H1 (cell line): ENCODE measurements at regions not wholly inside any gene's neighbourhood (a gene's known extent, or its start where the extent isn't known, plus 50 kb on each side); places are given as distances from the start of the nearest gene placed in this dataset.

Experiments used
- BACH1 ChIP-seq: IDR thresholded peaks from 2 replicates; pipeline ENCODE4 v1.6.1; 2012; ENCODE audit warnings: low read length, improper control_type of control experiment
- BCL11A ChIP-seq, 2 experiments: IDR thresholded peaks; one replicate each; pipeline ENCODE4 v1.6.1; 2011; ENCODE audit warnings: low read depth in 2 of 2, low read length in 2 of 2, mild to moderate bottlenecking in 2 of 2
- EZH2 ChIP-seq: fragments of 200-600 bp; sonication (generic); IDR thresholded peaks from 2 replicates; pipeline ENCODE4 v1.7.1; 2012; ENCODE audit warnings: low read depth, mild to moderate bottlenecking, moderate library complexity, low read length, inconsistent platforms; ENCODE audit not compliant: severe bottlenecking
- JUND ChIP-seq: IDR thresholded peaks from 2 replicates; pipeline ENCODE4 v1.6.1; 2011; ENCODE audit warnings: mild to moderate bottlenecking, improper control_type of control experiment, low read length
- KDM1A ChIP-seq: fragments of 200-600, 300-600 bp; sonication (generic); IDR thresholded peaks from 2 replicates; pipeline ENCODE4 v1.7.1; 2016; ENCODE audit warnings: mild to moderate bottlenecking, low read length, borderline replicate concordance
- NANOG ChIP-seq: IDR thresholded peaks from 2 replicates; pipeline ENCODE4 v1.6.1; 2011; ENCODE audit warnings: low read length, low read depth, mild to moderate bottlenecking, inconsistent platforms; ENCODE audit not compliant: insufficient read depth, poor library complexity, severe bottlenecking
- SP2 ChIP-seq: IDR thresholded peaks from 2 replicates; pipeline ENCODE4 v1.6.1; 2012; ENCODE audit warnings: mild to moderate bottlenecking, low read length, inconsistent platforms
- TCF12 ChIP-seq: IDR thresholded peaks from 2 replicates; pipeline ENCODE4 v1.6.1; 2011; ENCODE audit warnings: low read depth, mild to moderate bottlenecking, low read length
- TF ChIP-seq, protein P1 (sequence below): fragments of 300-600 bp; sonication (generic); IDR thresholded peaks from 2 replicates; pipeline ENCODE4 v1.7.1; 2012; ENCODE audit warnings: low read length, moderate library complexity, mild to moderate bottlenecking, inconsistent platforms; ENCODE audit not compliant: insufficient replicate concordance

DNA sequence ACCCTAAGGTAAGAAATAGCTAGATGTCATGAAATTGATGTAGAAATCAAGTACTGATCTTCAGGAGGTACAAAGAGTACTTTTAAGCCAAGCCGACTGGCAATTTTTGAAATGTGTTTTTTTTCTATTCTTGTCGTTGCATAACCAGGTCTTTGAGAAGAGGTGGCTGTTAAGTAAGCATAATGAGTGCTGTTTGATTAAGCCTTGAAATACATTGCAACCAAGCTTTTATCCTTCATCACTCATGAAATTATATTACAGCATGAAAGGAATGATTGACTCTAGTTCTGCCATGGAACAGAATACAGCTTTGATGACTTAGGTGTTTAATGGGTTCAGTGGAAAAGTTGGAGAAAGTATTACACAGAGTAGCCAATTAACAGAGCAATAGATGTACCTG, 1720.2 kb upstream of the SEL1L start (continued):
- TF ChIP-seq, protein P1, sequence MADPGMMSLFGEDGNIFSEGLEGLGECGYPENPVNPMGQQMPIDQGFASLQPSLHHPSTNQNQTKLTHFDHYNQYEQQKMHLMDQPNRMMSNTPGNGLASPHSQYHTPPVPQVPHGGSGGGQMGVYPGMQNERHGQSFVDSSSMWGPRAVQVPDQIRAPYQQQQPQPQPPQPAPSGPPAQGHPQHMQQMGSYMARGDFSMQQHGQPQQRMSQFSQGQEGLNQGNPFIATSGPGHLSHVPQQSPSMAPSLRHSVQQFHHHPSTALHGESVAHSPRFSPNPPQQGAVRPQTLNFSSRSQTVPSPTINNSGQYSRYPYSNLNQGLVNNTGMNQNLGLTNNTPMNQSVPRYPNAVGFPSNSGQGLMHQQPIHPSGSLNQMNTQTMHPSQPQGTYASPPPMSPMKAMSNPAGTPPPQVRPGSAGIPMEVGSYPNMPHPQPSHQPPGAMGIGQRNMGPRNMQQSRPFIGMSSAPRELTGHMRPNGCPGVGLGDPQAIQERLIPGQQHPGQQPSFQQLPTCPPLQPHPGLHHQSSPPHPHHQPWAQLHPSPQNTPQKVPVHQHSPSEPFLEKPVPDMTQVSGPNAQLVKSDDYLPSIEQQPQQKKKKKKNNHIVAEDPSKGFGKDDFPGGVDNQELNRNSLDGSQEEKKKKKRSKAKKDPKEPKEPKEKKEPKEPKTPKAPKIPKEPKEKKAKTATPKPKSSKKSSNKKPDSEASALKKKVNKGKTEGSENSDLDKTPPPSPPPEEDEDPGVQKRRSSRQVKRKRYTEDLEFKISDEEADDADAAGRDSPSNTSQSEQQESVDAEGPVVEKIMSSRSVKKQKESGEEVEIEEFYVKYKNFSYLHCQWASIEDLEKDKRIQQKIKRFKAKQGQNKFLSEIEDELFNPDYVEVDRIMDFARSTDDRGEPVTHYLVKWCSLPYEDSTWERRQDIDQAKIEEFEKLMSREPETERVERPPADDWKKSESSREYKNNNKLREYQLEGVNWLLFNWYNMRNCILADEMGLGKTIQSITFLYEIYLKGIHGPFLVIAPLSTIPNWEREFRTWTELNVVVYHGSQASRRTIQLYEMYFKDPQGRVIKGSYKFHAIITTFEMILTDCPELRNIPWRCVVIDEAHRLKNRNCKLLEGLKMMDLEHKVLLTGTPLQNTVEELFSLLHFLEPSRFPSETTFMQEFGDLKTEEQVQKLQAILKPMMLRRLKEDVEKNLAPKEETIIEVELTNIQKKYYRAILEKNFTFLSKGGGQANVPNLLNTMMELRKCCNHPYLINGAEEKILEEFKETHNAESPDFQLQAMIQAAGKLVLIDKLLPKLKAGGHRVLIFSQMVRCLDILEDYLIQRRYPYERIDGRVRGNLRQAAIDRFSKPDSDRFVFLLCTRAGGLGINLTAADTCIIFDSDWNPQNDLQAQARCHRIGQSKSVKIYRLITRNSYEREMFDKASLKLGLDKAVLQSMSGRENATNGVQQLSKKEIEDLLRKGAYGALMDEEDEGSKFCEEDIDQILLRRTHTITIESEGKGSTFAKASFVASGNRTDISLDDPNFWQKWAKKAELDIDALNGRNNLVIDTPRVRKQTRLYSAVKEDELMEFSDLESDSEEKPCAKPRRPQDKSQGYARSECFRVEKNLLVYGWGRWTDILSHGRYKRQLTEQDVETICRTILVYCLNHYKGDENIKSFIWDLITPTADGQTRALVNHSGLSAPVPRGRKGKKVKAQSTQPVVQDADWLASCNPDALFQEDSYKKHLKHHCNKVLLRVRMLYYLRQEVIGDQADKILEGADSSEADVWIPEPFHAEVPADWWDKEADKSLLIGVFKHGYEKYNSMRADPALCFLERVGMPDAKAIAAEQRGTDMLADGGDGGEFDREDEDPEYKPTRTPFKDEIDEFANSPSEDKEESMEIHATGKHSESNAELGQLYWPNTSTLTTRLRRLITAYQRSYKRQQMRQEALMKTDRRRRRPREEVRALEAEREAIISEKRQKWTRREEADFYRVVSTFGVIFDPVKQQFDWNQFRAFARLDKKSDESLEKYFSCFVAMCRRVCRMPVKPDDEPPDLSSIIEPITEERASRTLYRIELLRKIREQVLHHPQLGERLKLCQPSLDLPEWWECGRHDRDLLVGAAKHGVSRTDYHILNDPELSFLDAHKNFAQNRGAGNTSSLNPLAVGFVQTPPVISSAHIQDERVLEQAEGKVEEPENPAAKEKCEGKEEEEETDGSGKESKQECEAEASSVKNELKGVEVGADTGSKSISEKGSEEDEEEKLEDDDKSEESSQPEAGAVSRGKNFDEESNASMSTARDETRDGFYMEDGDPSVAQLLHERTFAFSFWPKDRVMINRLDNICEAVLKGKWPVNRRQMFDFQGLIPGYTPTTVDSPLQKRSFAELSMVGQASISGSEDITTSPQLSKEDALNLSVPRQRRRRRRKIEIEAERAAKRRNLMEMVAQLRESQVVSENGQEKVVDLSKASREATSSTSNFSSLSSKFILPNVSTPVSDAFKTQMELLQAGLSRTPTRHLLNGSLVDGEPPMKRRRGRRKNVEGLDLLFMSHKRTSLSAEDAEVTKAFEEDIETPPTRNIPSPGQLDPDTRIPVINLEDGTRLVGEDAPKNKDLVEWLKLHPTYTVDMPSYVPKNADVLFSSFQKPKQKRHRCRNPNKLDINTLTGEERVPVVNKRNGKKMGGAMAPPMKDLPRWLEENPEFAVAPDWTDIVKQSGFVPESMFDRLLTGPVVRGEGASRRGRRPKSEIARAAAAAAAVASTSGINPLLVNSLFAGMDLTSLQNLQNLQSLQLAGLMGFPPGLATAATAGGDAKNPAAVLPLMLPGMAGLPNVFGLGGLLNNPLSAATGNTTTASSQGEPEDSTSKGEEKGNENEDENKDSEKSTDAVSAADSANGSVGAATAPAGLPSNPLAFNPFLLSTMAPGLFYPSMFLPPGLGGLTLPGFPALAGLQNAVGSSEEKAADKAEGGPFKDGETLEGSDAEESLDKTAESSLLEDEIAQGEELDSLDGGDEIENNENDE = no peak
- TF ChIP-seq BACH1 = no peak
- TF ChIP-seq SP2 = no peak
- TF ChIP-seq KDM1A = no peak
- no peak for TF ChIP-seq EZH2
- TF ChIP-seq JUND = no peak
- no peak for TF ChIP-seq TCF12
- no peak for TF ChIP-seq BCL11A (IDR thresholded peaks at IDR 0.05; ENCODE audit: low read depth in 2 of 2, low read length in 2 of 2)
- no peak for TF ChIP-seq NANOG
- TF ChIP-seq, all 59 proteins: peak for 0
